MM.1S (cell line): ENCODE measurements at regions not wholly inside any gene's neighbourhood (a gene's known extent, or its start where the extent isn't known, plus 50 kb on each side); places are given as distances from the start of the nearest gene placed in this dataset.

Source experiments
- CTCF ChIP-seq: fragments of 300-600 bp; sonication (generic); IDR thresholded peaks from 2 replicates; pipeline ENCODE4 v1.5.1; 2016; ENCODE audit warnings: antibody characterized with exemption, low read length, mixed read lengths
- EZH2 ChIP-seq: fragments of 300-600 bp; sonication (generic); optimal IDR thresholded peaks from 2 replicates; pipeline ENCODE3; 2017; ENCODE audit warnings: low read depth, mild to moderate bottlenecking, antibody characterized with exemption, low read length, mixed read lengths

GRCh38 chr3:162936706-162937105 lies 1440.1 kb downstream of the OTOL1 start:
- TF ChIP-seq EZH2: no peak
- no peak for TF ChIP-seq CTCF
